Adipocyte (in vitro differentiated cells): ENCODE measurements at regions not wholly inside any gene's neighbourhood (a gene's known extent, or its start where the extent isn't known, plus 50 kb on each side); places are given as distances from the start of the nearest gene placed in this dataset.

Source experiments
- DNase-seq: peaks from one replicate; pipeline ENCODE4 v3.0.0-alpha.2; 2015; ENCODE audit warnings: low read depth
- H3K27me3 ChIP-seq: replicated peaks from 2 replicates; pipeline ENCODE4 v1.7.0; 2013; ENCODE audit warnings: mild to moderate bottlenecking, low read length, moderate library complexity; ENCODE audit not compliant: control insufficient read depth, insufficient read depth
- H3K36me3 ChIP-seq: 2 replicates; pipeline ENCODE4 v1.7.0; 2013; ENCODE audit warnings: low read length, mild to moderate bottlenecking, moderate library complexity; ENCODE audit not compliant: control insufficient read depth, insufficient read depth, severe bottlenecking
- H3K4me1 ChIP-seq: 2 replicates; pipeline ENCODE4 v1.7.0; 2013; ENCODE audit warnings: mild to moderate bottlenecking, low read length, moderate library complexity; ENCODE audit not compliant: control insufficient read depth, insufficient read depth
- H3K4me3 ChIP-seq: 2 replicates; pipeline ENCODE4 v1.7.0; 2013; ENCODE audit warnings: mild to moderate bottlenecking, low read length, moderate library complexity
- H3K9ac ChIP-seq: 2 replicates; pipeline ENCODE4 v1.7.0; 2013; ENCODE audit warnings: mild to moderate bottlenecking, low read length, moderate library complexity
- H3K9me3 ChIP-seq: 2 replicates; pipeline ENCODE4 v1.7.0; 2013; ENCODE audit warnings: mild to moderate bottlenecking, low read length, moderate library complexity; ENCODE audit not compliant: control insufficient read depth

DNA sequence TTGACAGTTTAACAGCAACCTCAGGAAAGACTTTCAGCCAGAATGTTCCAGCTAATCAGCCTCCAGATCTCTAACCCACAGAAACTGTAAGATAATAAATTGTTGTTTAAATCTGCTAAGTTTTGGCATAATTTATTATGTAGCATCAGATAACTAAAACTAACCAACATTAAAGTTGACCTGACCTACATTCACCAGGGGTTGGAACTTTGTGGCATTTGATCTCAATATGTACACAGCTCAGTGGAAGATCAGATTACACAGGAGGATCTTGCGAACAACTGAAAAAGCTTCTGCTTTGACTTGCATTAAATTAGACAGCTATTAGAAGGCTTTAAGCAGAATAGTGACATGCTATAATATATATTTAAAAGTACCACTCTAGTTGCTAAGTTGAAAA, 91.4 kb upstream of the POU1F1 start:
- Histone ChIP-seq H3K4me1 (no peaks in the 10 kb centered on the region), H3K4me3 (no peak overlapping the region), H3K36me3 (no peaks in the 10 kb centered on the region), H3K27me3 (no peaks in the 10 kb centered on the region), H3K9me3 (no peaks in the 10 kb centered on the region), H3K9ac (no peak overlapping the region)
- DNase-seq = peak; percentile 20

DNA sequence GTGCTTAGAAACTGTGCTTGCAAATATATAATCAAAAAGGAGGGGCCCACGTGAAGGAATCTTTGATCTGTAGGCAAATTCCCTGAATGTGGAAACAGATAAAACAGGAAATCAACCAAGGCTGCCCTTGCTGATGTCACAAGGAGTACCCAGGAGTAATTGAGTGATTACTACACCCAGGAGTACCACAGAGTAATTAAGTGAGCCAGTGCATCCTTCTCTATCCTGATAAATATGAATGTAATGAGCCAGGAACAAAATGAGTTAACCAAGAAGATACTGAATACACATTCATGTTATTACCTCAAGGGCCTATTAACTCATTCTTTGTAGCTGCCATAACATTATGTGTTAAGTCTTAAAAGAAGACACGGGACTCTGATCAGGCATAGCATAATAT, 87.3 kb upstream of the POU1F1 start:
- Histone ChIP-seq H3K4me1 (no peaks in the 10 kb centered on the region), H3K9ac (no peak overlapping the region), H3K27me3 (no peaks in the 10 kb centered on the region), H3K36me3 (no peaks in the 10 kb centered on the region), H3K4me3 (no peak overlapping the region), H3K9me3 (no peaks in the 10 kb centered on the region)
- DNase-seq = no peak

DNA sequence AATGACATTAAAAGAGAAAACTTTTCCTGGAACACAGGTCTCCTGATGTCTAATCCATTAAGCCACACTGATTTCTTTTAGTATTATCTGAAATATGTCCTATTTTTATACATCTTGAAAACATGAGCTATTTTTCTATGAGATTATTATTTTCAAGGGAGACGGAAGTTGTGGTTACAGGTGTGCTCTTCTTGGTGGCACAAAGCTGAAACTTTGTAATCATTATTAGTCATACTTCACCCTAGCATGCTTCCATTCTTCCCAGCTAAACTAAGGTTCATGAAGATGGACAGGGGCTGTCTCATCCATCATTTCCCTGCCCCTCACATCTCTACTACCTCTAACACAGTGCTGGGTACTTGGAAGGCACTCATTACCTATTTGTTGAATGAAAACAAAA, 85.6 kb upstream of the POU1F1 start:
- no peak overlapping the region for H3K9ac ChIP-seq
- no peak overlapping the region for H3K4me3 ChIP-seq
- H3K36me3 ChIP-seq = no peaks in the 10 kb centered on the region
- no peaks in the 10 kb centered on the region for H3K4me1 ChIP-seq
- DNase-seq = no peak
- no peaks in the 10 kb centered on the region for H3K27me3 ChIP-seq
- H3K9me3 ChIP-seq = no peaks in the 10 kb centered on the region

DNA sequence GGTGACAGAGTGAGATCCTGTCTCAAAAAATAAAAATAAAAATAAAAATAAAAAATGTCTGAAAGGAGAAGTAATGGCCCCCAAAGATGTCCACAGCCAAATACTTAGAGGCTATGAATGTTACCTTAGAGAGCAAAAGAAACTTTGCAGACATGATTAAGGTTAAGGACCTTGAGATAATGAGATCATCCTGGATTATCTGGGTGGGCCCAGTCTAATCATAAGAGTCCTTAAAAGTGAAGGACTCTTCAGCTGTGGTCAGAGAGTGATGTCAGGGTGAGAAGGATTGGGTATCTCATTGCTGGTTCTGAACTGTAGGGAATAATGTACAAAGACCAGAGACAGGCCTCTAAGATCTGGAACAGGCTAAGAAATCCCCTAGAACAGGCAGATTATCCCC, 84.9 kb upstream of the POU1F1 start:
- Histone ChIP-seq H3K27me3 (no peaks in the 10 kb centered on the region), H3K9me3 (no peaks in the 10 kb centered on the region), H3K36me3 (no peaks in the 10 kb centered on the region), H3K4me3 (no peak overlapping the region), H3K9ac (no peak overlapping the region), H3K4me1 (no peaks in the 10 kb centered on the region)
- DNase-seq = no peak

DNA sequence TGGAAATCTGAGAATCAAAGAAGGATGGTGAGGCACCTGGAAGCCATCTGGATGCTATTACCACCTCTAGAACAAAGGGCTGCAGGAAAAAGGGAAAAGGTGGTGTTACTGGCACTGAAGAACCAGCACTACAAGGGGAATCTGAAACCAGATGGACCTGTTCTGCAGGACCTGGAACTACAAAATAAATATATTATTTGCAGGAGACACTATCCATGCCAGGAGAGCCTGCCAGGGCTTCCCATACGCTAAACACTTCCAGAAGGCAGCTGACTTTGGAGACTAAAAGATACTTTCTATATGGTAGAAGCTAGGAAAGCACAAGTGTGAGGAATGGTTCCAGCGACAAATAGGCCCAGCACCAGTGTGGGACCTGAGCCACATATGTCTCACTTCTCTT, 83.4 kb upstream of the POU1F1 start:
- no peaks in the 10 kb centered on the region for H3K4me1 ChIP-seq
- H3K4me3 ChIP-seq = no peak overlapping the region
- no peaks in the 10 kb centered on the region for H3K27me3 ChIP-seq
- H3K9ac ChIP-seq = no peak overlapping the region
- no peaks in the 10 kb centered on the region for H3K36me3 ChIP-seq
- H3K9me3 ChIP-seq = peaks cover 5% of the 10 kb centered on the region
- DNase-seq = no peak

DNA sequence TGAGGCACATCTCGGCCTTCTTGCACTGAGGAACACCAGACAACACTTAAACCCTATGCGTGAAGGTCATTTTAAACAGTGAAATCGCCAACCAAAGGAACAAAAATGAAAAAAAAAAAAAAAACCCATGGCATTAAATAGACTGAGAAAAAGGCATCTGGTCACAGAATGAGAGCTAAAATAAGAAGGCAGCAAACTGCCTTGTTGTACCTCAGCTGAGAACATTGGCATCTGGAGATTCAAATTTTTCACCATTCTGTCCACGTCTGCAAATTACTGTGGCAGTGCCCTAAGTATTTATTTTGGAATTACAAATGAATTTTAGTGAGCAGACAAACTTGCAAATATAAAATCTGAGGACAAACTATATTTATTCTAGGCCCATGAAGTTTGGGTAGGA, 82.6 kb upstream of the POU1F1 start:
- no peak overlapping the region for H3K9ac ChIP-seq
- DNase-seq = no peak
- no peaks in the 10 kb centered on the region for H3K36me3 ChIP-seq
- H3K4me1 ChIP-seq = no peaks in the 10 kb centered on the region
- H3K9me3 ChIP-seq = peaks cover 5% of the 10 kb centered on the region
- H3K4me3 ChIP-seq = no peak overlapping the region
- H3K27me3 ChIP-seq = no peaks in the 10 kb centered on the region

DNA sequence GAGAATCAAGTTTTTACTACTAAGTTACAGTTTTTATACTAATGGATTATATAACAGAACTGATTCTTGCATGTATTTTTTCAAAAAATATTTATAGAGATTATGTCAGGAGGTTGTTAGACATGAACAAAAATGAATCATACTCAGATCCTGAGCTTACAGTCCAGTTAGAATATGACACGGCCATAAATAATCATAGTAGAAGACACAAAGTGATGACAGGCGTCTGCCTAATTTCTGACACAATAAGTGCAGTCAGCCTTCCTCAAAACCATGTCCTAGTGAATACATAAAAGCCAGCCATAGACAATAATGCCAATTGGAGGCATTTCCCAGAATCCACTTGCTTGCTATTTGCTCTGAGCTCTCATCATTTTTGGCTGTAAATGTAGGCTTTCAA, 81.7 kb upstream of the POU1F1 start:
- H3K9ac ChIP-seq = no peak overlapping the region
- no peak overlapping the region for H3K4me3 ChIP-seq
- no peak for DNase-seq
- peaks cover 5% of the 10 kb centered on the region for H3K9me3 ChIP-seq
- no peaks in the 10 kb centered on the region for H3K36me3 ChIP-seq
- no peaks in the 10 kb centered on the region for H3K4me1 ChIP-seq
- H3K27me3 ChIP-seq = no peaks in the 10 kb centered on the region

DNA sequence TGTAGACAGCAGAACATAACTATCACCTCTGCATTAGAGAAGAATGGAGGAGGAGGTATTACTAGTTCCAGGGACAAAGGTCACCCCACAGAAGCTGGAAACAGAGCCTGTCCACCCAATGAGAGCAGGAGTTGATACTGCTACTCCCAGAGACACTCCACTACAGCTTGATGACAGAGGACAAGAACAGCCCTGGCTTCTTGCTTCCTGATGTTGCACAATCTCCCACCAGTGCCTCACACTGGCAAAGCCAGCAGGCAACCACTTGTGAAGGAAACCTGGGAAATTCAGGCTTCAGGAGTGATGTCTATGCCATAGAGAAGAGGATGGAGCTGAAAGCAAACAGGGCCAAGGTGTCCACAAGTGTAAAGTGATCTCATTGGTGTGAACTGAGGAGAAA, 78.0 kb upstream of the POU1F1 start:
- Histone ChIP-seq H3K4me3 (no peak overlapping the region), H3K9me3 (peaks cover 5% of the 10 kb centered on the region), H3K36me3 (no peaks in the 10 kb centered on the region), H3K4me1 (no peaks in the 10 kb centered on the region), H3K27me3 (no peaks in the 10 kb centered on the region), H3K9ac (no peak overlapping the region)
- peak; percentile 28 for DNase-seq

DNA sequence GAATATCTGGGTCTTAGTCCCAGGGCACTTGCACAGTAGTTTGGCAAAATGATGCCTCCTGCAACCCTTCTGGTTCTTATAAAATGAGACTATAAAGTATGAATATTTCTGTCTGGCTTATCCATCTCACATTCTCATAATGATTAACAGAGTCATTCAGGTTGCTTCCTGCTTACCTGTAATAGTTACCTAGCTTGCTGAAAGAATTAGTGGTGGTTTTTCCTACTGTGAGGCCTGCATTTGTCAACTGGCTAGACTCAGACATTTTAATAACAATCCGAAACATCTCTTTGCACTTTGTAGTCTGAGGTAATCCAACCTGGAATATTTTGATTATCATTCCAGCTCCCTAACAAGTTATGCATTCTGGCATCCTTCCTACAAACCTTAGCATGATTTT, 75.6 kb upstream of the POU1F1 start:
- no peaks in the 10 kb centered on the region for H3K4me1 ChIP-seq
- no peaks in the 10 kb centered on the region for H3K27me3 ChIP-seq
- H3K9ac ChIP-seq = no peak overlapping the region

DNA sequence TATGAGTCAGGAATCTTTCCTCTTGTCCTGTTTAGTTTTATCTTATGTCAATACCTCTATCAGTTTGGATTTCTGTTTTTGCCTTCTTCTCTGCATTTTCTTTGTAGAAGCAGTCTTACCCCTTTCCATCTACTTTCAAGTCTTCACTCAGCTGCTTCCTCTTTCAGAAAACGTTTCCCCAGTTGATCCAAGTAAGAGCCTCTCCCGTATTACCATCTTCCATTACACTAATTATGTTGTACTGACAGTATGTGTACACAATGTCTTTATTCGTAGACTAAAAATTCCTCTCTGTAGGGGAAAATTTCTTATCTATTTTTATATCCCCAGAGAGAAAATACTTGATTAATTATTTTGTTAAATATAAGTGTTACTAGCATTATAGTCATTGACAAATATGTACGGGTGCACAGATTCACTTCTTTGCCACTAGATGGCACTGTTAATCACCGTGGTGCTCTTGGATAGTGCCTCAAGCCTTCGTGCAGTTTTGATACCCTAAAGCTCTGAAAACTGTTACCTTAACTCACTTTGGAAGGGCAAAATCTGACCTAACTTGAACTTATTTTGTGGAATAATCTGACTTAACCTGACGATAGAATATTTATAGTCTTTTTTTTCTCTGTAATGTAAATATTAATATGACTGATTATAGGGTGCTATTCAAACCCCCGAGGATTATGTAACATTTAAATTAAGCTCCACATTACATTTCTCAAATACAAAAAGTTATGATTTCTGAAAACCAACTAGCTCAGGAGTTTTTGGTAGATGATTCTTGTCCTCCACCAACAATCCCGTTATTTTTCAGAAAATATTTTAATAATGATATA, 74.2 kb upstream of the POU1F1 start:
- peak; percentile 88 for DNase-seq
- Histone ChIP-seq H3K27me3 (no peaks in the 10 kb centered on the region), H3K9me3 (peaks cover 2% of the 10 kb centered on the region), H3K4me3 (no peak overlapping the region), H3K4me1 (no peaks in the 10 kb centered on the region), H3K36me3 (no peaks in the 10 kb centered on the region), H3K9ac (no peak overlapping the region)

More for the DNA sequence above, 75.6 kb upstream of the POU1F1 start:
- Histone ChIP-seq H3K4me3 (no peak overlapping the region), H3K36me3 (no peaks in the 10 kb centered on the region), H3K9me3 (peaks cover 5% of the 10 kb centered on the region)
- DNase-seq = no peak

DNA sequence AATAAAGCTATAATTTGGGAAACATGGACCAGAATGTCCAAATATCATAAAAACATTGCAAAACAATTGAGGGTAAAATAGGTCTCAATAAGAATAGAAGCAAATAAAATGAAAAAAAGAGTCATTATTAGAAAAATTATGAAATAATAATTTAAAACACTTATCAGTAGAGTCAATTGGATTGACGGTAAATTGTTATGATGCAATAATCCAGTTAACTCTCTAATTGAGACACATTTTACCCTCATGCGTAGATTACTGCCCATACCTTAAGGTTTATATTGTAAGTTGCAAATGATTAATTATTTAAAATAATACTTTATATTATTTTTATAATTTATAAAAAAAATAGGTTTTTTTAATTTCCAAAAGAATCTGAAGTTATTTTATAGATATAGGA, 73.4 kb upstream of the POU1F1 start:
- Histone ChIP-seq H3K4me1 (no peaks in the 10 kb centered on the region), H3K4me3 (no peak overlapping the region), H3K9ac (no peak overlapping the region), H3K27me3 (no peaks in the 10 kb centered on the region), H3K36me3 (no peaks in the 10 kb centered on the region), H3K9me3 (no peaks in the 10 kb centered on the region)
- no peak for DNase-seq

DNA sequence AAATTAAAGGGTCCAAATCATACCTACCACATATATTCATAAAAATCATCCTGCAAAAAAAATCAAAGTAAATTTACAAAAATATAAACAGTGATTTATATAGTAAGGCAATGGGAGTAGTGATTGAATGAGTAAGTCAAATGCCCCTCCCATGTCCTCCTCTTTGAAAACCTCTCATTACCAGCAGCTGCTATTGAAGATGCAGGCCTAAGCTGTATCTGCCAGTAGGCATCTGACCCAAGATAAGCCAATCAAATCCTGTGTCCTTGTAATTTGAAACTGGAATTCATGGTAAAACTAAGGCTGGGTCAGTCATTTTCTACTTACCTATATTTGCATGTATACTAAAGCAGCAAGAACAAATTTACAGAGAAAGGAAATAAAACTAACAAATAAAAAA, 60.4 kb upstream of the POU1F1 start:
- H3K4me1 ChIP-seq = peaks cover 13% of the 10 kb centered on the region
- no peak for DNase-seq
- no peaks in the 10 kb centered on the region for H3K9me3 ChIP-seq
- no peak overlapping the region for H3K9ac ChIP-seq
- no peak overlapping the region for H3K4me3 ChIP-seq
- H3K27me3 ChIP-seq = no peaks in the 10 kb centered on the region
- H3K36me3 ChIP-seq = no peaks in the 10 kb centered on the region
